H1 (cell line): ENCODE measurements at regions not wholly inside any gene's neighbourhood (a gene's known extent, or its start where the extent isn't known, plus 50 kb on each side); places are given as distances from the start of the nearest gene placed in this dataset.

Source experiments
- CTCF ChIA-PET: fragments of 300-600 bp; sonication (Branson Sonifier 250); formaldehyde crosslinking; loops from one replicate; lab custom pipeline; 2021; ENCODE audit not compliant: partially characterized antibody; lab: Charles Lee
- POLR2A ChIA-PET: fragments of 300-600 bp; sonication (Branson Sonifier 250); formaldehyde crosslinking; loops from one replicate; lab custom pipeline; 2021; ENCODE audit warnings: inconsistent platforms; ENCODE audit not compliant: partially characterized antibody; lab: Charles Lee
- DNase-seq, 2 experiments: peaks; one replicate each; pipeline versions ENCODE4 v3.0.0 to v3.0.0-alpha.2; 2010 to 2022; ENCODE audit warnings: low spot score in 2 of 2, low read depth in 1 of 2, mixed read lengths in 1 of 2
- FAIRE-seq: peaks from 2 replicates; lab custom pipeline; 2011; peaks lifted over from hg19 to GRCh38; lab: Jason Lieb, UNC
- H2AFZ ChIP-seq: 2 replicates; pipeline ENCODE4 v1.8.1; 2012; ENCODE audit warnings: low read length, inconsistent platforms
- H2AK5ac ChIP-seq: 2 replicates; pipeline ENCODE4 v1.6.1; 2013; ENCODE audit warnings: low read depth, low read length
- H2BK120ac ChIP-seq: replicated peaks from 2 replicates; pipeline ENCODE3; 2013; ENCODE audit warnings: low read depth, low read length, inconsistent platforms
- H2BK12ac ChIP-seq: 2 replicates; pipeline ENCODE4 v1.6.1; 2013; ENCODE audit warnings: low read depth, low read length
- H2BK15ac ChIP-seq: 2 replicates; pipeline ENCODE4 v1.6.1; 2013; ENCODE audit warnings: low read length
- H2BK20ac ChIP-seq: 2 replicates; pipeline ENCODE4 v1.6.1; 2013; ENCODE audit warnings: low read length
- H2BK5ac ChIP-seq: 2 replicates; pipeline ENCODE4 v1.6.1; 2013; ENCODE audit warnings: low read depth, low read length
- H3K14ac ChIP-seq: 2 replicates; pipeline ENCODE4 v1.6.1; 2013; ENCODE audit warnings: inconsistent platforms; ENCODE audit not compliant: insufficient read length
- H3K18ac ChIP-seq: 2 replicates; pipeline ENCODE4 v1.6.1; 2013; ENCODE audit warnings: low read length; ENCODE audit errors: extremely low read depth
- H3K23ac ChIP-seq: 2 replicates; pipeline ENCODE4 v1.6.1; 2013; ENCODE audit warnings: inconsistent platforms; ENCODE audit not compliant: insufficient read length
- H3K23me2 ChIP-seq: 2 replicates; pipeline ENCODE4 v1.6.1; 2013; ENCODE audit warnings: low read depth, low read length
- H3K27ac ChIP-seq: 2 replicates; pipeline ENCODE4 v1.6.1; 2011; ENCODE audit warnings: low read depth, low read length, inconsistent platforms
- H3K27me3 ChIP-seq, 4 experiments: replicated peaks in 1 of 4; 1 replicate in 1 of 4; 2 replicates in 3 of 4; pipeline versions ENCODE4 v1.6.1 to v1.8.1; 2011 to 2013; ENCODE audit warnings: low read length in 3 of 4, mild to moderate bottlenecking in 3 of 4, inconsistent platforms in 2 of 4, mixed read lengths in 2 of 4, moderate library complexity in 1 of 4; ENCODE audit not compliant: control insufficient read depth in 3 of 4, insufficient read depth in 3 of 4; ENCODE audit errors: extremely low read depth in 1 of 4
- H3K36me3 ChIP-seq, 4 experiments: 2 replicates each; pipeline versions ENCODE4 v1.6.1 to v1.8.1; 2011 to 2013; ENCODE audit warnings: mild to moderate bottlenecking in 4 of 4, low read length in 3 of 4, moderate library complexity in 2 of 4, control low read depth in 1 of 4, inconsistent platforms in 1 of 4; ENCODE audit not compliant: insufficient read depth in 4 of 4, control insufficient read depth in 2 of 4
- H3K4ac ChIP-seq: replicated peaks from 2 replicates; pipeline ENCODE3; 2013; ENCODE audit warnings: low read length, low read depth, mixed read lengths, inconsistent platforms; ENCODE audit not compliant: insufficient read length
- H3K4me1 ChIP-seq, 4 experiments: replicated peaks in 1 of 4; 1 replicate in 1 of 4; 2 replicates in 3 of 4; pipeline versions ENCODE4 v1.6.1 to v1.8.1; 2011 to 2013; ENCODE audit warnings: low read length in 3 of 4, inconsistent platforms in 2 of 4, mixed read lengths in 1 of 4; ENCODE audit not compliant: insufficient read depth in 4 of 4, control insufficient read depth in 3 of 4
- H3K4me2 ChIP-seq, 2 experiments: 2 replicates each; pipeline versions ENCODE4 v1.6.1 to v1.8.1; 2011 to 2013; ENCODE audit warnings: low read depth in 2 of 2, low read length in 2 of 2, control low read depth in 1 of 2, inconsistent platforms in 1 of 2, mild to moderate bottlenecking in 1 of 2; ENCODE audit not compliant: insufficient read depth in 1 of 2
- H3K4me3 ChIP-seq, 4 experiments: fragments of 200-600, 300-600 bp in 1 of 4; sonication (generic), shearing (Covaris generic), sonication (Bioruptor Twin) in 1 of 4; 2 replicates each; pipeline versions ENCODE4 v1.5.1 to v1.8.1; 2011 to 2016; ENCODE audit warnings: low read length in 4 of 4, low read depth in 3 of 4, control low read depth in 2 of 4, inconsistent platforms in 2 of 4, mild to moderate bottlenecking in 2 of 4, mixed read lengths in 1 of 4, moderate library complexity in 1 of 4; ENCODE audit not compliant: insufficient read depth in 2 of 4; ENCODE audit errors: extremely low read depth in 1 of 4
- H3K56ac ChIP-seq: replicated peaks from 2 replicates; pipeline ENCODE3; 2013; ENCODE audit warnings: low read depth, mild to moderate bottlenecking, mixed read lengths, low read length, inconsistent platforms; ENCODE audit not compliant: insufficient read length
- H3K79me1 ChIP-seq: 2 replicates; pipeline ENCODE4 v1.6.1; 2013; ENCODE audit warnings: low read depth, low read length, control low read depth
- H3K79me2 ChIP-seq, 2 experiments: 2 replicates each; pipeline versions ENCODE4 v1.6.1 to v1.8.1; 2012 to 2013; ENCODE audit warnings: low read length in 2 of 2, mild to moderate bottlenecking in 2 of 2, inconsistent platforms in 1 of 2; ENCODE audit not compliant: insufficient read depth in 2 of 2, control insufficient read depth in 1 of 2
- H3K9ac ChIP-seq, 4 experiments: replicated peaks in 1 of 4; 1 replicate in 1 of 4; 2 replicates in 3 of 4; pipeline versions ENCODE4 v1.6.1 to v1.8.1; 2011 to 2013; ENCODE audit warnings: low read depth in 3 of 4, low read length in 3 of 4, control low read depth in 2 of 4, mild to moderate bottlenecking in 2 of 4, moderate library complexity in 2 of 4, inconsistent platforms in 1 of 4; ENCODE audit errors: extremely low read depth in 1 of 4
- H3K9me3 ChIP-seq, 2 experiments: 2 replicates each; pipeline versions ENCODE4 v1.6.1 to v1.8.1; 2012 to 2013; ENCODE audit warnings: mild to moderate bottlenecking in 2 of 2, moderate library complexity in 2 of 2, control low read depth in 1 of 2, inconsistent platforms in 1 of 2, low read depth in 1 of 2, low read length in 1 of 2, mixed read lengths in 1 of 2; ENCODE audit not compliant: insufficient read depth in 2 of 2
- H4K20me1 ChIP-seq, 2 experiments: replicated peaks in 1 of 2; 2 replicates each; pipeline versions ENCODE3 to v1.8.1; 2011 to 2013; ENCODE audit warnings: inconsistent platforms in 2 of 2, low read length in 2 of 2, mild to moderate bottlenecking in 1 of 2; ENCODE audit not compliant: insufficient read depth in 2 of 2, control insufficient read depth in 1 of 2
- H4K5ac ChIP-seq: 2 replicates; pipeline ENCODE4 v1.6.1; 2013; ENCODE audit warnings: low read length, low read depth, mixed read lengths, inconsistent platforms; ENCODE audit not compliant: insufficient read length
- H4K8ac ChIP-seq: 2 replicates; pipeline ENCODE4 v1.8.0; 2013; ENCODE audit warnings: mild to moderate bottlenecking, moderate library complexity, low read length, inconsistent platforms; ENCODE audit not compliant: insufficient read depth; ENCODE audit errors: extremely low read depth
- H4K91ac ChIP-seq: replicated peaks from 2 replicates; pipeline ENCODE3; 2013; ENCODE audit warnings: low read length, mixed read lengths, inconsistent platforms; ENCODE audit not compliant: insufficient read length
- ASH2L ChIP-seq: fragments of 200-600, 300-600 bp; sonication (generic); IDR thresholded peaks from one replicate; pipeline ENCODE4 v1.7.1; 2017; ENCODE audit warnings: low read length
- FOSL1 ChIP-seq: IDR thresholded peaks from 2 replicates; pipeline ENCODE4 v1.6.1; 2011; ENCODE audit warnings: mild to moderate bottlenecking, low read depth, low read length, moderate library complexity; ENCODE audit not compliant: insufficient read depth
- HDAC2 ChIP-seq, 2 experiments: fragments of 300-600 bp in 1 of 2; sonication (generic) in 1 of 2; IDR thresholded peaks; 2 replicates each; pipeline ENCODE4 v1.6.1; 2011 to 2012; ENCODE audit warnings: low read depth in 2 of 2, low read length in 2 of 2, mild to moderate bottlenecking in 2 of 2, moderate library complexity in 2 of 2, borderline replicate concordance in 1 of 2, inconsistent platforms in 1 of 2
- JUN ChIP-seq: IDR thresholded peaks from 2 replicates; pipeline ENCODE4 v1.6.1; 2011; ENCODE audit warnings: low read depth, mild to moderate bottlenecking, improper control_type of control experiment, low read length
- PHF8 ChIP-seq: fragments of 200-600 bp; sonication (generic); conservative IDR thresholded peaks from 2 replicates; pipeline ENCODE4 v1.7.1; 2012; ENCODE audit warnings: low read depth, mild to moderate bottlenecking, inconsistent platforms, low read length, moderate library complexity
- RAD21 ChIP-seq, 2 experiments: IDR thresholded peaks in 1 of 2; conservative IDR thresholded peaks in 1 of 2; 2 replicates each; pipeline ENCODE4 v1.6.1; 2011; ENCODE audit warnings: low read depth in 2 of 2, low read length in 2 of 2, improper control_type of control experiment in 1 of 2, inconsistent platforms in 1 of 2, mild to moderate bottlenecking in 1 of 2, moderate library complexity in 1 of 2
- RFX5 ChIP-seq: IDR thresholded peaks from 2 replicates; pipeline ENCODE4 v1.6.1; 2011; ENCODE audit warnings: low read depth, low read length, improper control_type of control experiment, borderline replicate concordance
- TAF7 ChIP-seq: optimal IDR thresholded peaks from 2 replicates; pipeline ENCODE3; 2011; ENCODE audit warnings: low read depth, mild to moderate bottlenecking, inconsistent platforms, low read length, moderate library complexity, borderline replicate concordance
- WGBS, 2 experiments: shearing (Covaris generic) in 1 of 2; methylation state at CpG; one replicate each; pipeline versions ENCODE4 v1.1.6 to v1.1.7; 2013 to 2015; ENCODE audit warnings: low lambda C conversion rate in 2 of 2, mixed read lengths in 2 of 2, inconsistent platforms in 1 of 2, low coverage in 1 of 2, missing lambda C conversion rate in 1 of 2; ENCODE audit not compliant: insufficient replicate concordance in 2 of 2, insufficient coverage in 1 of 2, insufficient read length in 1 of 2; ENCODE audit errors: extremely low coverage in 1 of 2, missing lambda C conversion rate in 1 of 2; 5-methylcytosine and 5-hydroxymethylcytosine counted together
- TF ChIP-seq, protein P1 (sequence below): IDR thresholded peaks from 2 replicates; pipeline ENCODE4 v1.6.1; 2011; ENCODE audit warnings: low read length, improper control_type of control experiment

DNA sequence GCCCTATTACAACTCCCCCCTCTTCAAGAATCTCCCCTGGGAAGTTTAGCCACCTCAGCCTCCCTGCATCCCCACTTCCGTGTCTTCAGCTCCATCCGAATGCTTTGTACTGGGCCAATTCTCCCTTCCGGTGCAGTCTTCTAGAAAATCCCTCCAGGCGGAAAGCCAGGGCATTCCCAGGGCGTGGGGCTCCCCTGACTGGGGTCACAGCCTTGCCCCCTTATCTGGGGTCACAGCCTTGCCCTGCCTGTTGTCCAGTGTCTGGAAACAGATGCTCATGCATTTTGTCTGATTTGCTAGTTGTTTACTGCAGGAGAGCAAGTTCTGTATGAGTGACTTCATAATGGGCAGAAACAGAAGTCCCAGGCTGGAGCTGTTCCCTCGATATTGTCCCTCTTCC, 112.5 kb upstream of the TCERG1L start:
- FAIRE-seq = no peak
- no peak overlapping the region for H2BK20ac ChIP-seq

More for the DNA sequence above, 112.5 kb upstream of the TCERG1L start:
- Histone ChIP-seq H4K8ac (no peak overlapping the region), H3K4me3 (no peak overlapping the region), H3K79me2 (no peaks in the 10 kb centered on the region), H4K91ac (no peak overlapping the region), H3K27ac (no peak overlapping the region), H3K79me1 (no peaks in the 10 kb centered on the region; the same call in 1 of the 2 replicates), H2AFZ (no peak overlapping the region), H3K9me3 (no peaks in the 10 kb centered on the region), H3K27me3 (no peaks in the 10 kb centered on the region), H4K5ac (no peak overlapping the region), H2BK5ac (no peak overlapping the region), H2AK5ac (no peak overlapping the region), H4K20me1 (no peaks in the 10 kb centered on the region), H2BK120ac (no peak overlapping the region), H2BK12ac (no peak overlapping the region), H3K18ac (no peak overlapping the region), H3K36me3 (no peaks in the 10 kb centered on the region), H3K14ac (no peak overlapping the region), H3K23me2 (no peaks in the 10 kb centered on the region), H3K4ac (no peak overlapping the region), H3K56ac (no peak overlapping the region), H3K9ac (no peak overlapping the region), H2BK15ac (no peak overlapping the region), H3K4me2 (no peak overlapping the region), H3K23ac (no peak overlapping the region), H3K4me1 (peaks cover 0 to 3% (median 2%) of the 10 kb centered on the region in 4 experiments; a peak in 1 of 7 replicates)
- CTCF ChIA-PET = no interaction called here
- 98% methylated on average over 6 of the region's 6 CpGs; no CpG with 5 or more reads in 1 of the 2 experiments for WGBS, 2 experiments
- DNase-seq = no peak
- POLR2A ChIA-PET = no interaction called here
- TF ChIP-seq FOSL1 = no peak
- no peak for TF ChIP-seq RFX5
- TF ChIP-seq RAD21 (IDR thresholded peaks at IDR 0.05 in 1 of 2, conservative IDR thresholded peaks at IDR 0.05 in 1 of 2; ENCODE audit: low read depth in 2 of 2, low read length in 2 of 2) = no peak
- TF ChIP-seq ASH2L = no peak
- TF ChIP-seq, protein P1, sequence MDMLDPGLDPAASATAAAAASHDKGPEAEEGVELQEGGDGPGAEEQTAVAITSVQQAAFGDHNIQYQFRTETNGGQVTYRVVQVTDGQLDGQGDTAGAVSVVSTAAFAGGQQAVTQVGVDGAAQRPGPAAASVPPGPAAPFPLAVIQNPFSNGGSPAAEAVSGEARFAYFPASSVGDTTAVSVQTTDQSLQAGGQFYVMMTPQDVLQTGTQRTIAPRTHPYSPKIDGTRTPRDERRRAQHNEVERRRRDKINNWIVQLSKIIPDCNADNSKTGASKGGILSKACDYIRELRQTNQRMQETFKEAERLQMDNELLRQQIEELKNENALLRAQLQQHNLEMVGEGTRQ = no peak
- no peak for TF ChIP-seq HDAC2 (IDR thresholded peaks at IDR 0.05; ENCODE audit: borderline replicate concordance in 1 of 2, low read depth in 2 of 2, low read length in 2 of 2)
- no peak for TF ChIP-seq JUN
- no peak for TF ChIP-seq TAF7
- no peak for TF ChIP-seq PHF8
